GM12878 (cell line): ENCODE measurements at regions not wholly inside any gene's neighbourhood (a gene's known extent, or its start where the extent isn't known, plus 50 kb on each side); places are given as distances from the start of the nearest gene placed in this dataset.

ENCODE experiments used
- CTCF ChIP-seq, 3 experiments: IDR thresholded peaks in 2 of 3; conservative IDR thresholded peaks in 1 of 3; 2 replicates each; pipeline ENCODE4 v1.5.1; 2011; ENCODE audit warnings: low read depth in 3 of 3, low read length in 3 of 3, mild to moderate bottlenecking in 3 of 3, control low read depth in 2 of 3, moderate library complexity in 2 of 3, inconsistent platforms in 1 of 3, mixed read lengths in 1 of 3; ENCODE audit not compliant: control insufficient read depth in 2 of 3, insufficient read depth in 1 of 3; ENCODE audit errors: extremely low read depth in 1 of 3
- MYC ChIP-seq: IDR thresholded peaks from 2 replicates; pipeline ENCODE4 v1.6.1; 2011; ENCODE audit warnings: mild to moderate bottlenecking, low read length, moderate library complexity, inconsistent platforms; ENCODE audit not compliant: insufficient read depth, insufficient replicate concordance, insufficient read length, severe bottlenecking
- NFIC ChIP-seq: IDR thresholded peaks from 2 replicates; pipeline ENCODE4 v1.6.1; 2012; ENCODE audit warnings: low read depth, mild to moderate bottlenecking, inconsistent platforms, low read length, moderate library complexity
- NFYB ChIP-seq: IDR thresholded peaks from 2 replicates; pipeline ENCODE4 v1.6.1; 2011; ENCODE audit warnings: low read depth, mild to moderate bottlenecking, low read length, improper control_type of control experiment, moderate library complexity; ENCODE audit not compliant: insufficient read depth
- NRF1 ChIP-seq: conservative IDR thresholded peaks from 2 replicates; pipeline ENCODE4 v1.6.1; 2011; ENCODE audit warnings: mild to moderate bottlenecking, low read depth, low read length, improper control_type of control experiment
- POLR2A ChIP-seq: IDR thresholded peaks from 2 replicates; pipeline ENCODE4 v1.6.1; 2011; ENCODE audit warnings: low read depth, mild to moderate bottlenecking, low read length
- REST ChIP-seq: IDR thresholded peaks from 2 replicates; pipeline ENCODE4 v1.6.1; 2012; ENCODE audit warnings: mild to moderate bottlenecking, low read depth, low read length
- YY1 ChIP-seq: IDR thresholded peaks from 2 replicates; pipeline ENCODE4 v1.6.1; 2011; ENCODE audit warnings: low read depth, mild to moderate bottlenecking, low read length

DNA sequence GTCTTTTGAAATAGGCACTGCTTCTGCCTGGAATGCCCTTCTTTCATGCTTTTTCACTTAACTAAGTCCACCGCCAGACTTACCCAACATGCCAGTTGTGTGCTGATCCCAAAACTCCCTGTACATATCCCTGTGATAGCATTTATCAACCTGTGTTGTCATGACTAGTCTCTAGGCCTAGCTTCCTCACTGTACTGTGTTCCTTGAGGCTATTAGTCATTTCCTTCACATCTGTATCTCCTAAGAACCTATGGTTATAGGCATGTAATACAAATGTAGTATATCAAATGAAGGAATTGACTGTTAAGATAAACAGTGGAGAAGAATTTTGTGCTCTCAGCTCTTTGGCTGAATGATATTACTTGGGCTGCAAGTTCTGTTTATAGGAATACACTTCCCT is 184.3 kb downstream of the CYRIA start:
- no peak for TF ChIP-seq NFIC
- TF ChIP-seq MYC = no peak
- no peak for TF ChIP-seq NFYB
- no peak for TF ChIP-seq POLR2A
- TF ChIP-seq NRF1 = no peak
- TF ChIP-seq REST = no peak
- no peak for TF ChIP-seq YY1
- no peak for TF ChIP-seq CTCF (IDR thresholded peaks at IDR 0.05 in 2 of 3, conservative IDR thresholded peaks at IDR 0.05 in 1 of 3; ENCODE audit: control insufficient read depth in 2 of 3, extremely low read depth in 1 of 3, insufficient read depth in 1 of 3, low read depth in 3 of 3, low read length in 3 of 3)
